H9 (cell line): ENCODE measurements at regions not wholly inside any gene's neighbourhood (a gene's known extent, or its start where the extent isn't known, plus 50 kb on each side); places are given as distances from the start of the nearest gene placed in this dataset.

ENCODE experiments used
- DNase-seq: peaks from one replicate; pipeline ENCODE4 v3.0.0-alpha.2; 2017
- H2AFZ ChIP-seq: one replicate; pipeline ENCODE4 v1.6.1; 2013; ENCODE audit warnings: mild to moderate bottlenecking, low read length, control low read depth, moderate library complexity
- H2AK5ac ChIP-seq: 2 replicates; pipeline ENCODE4 v1.6.1; 2013; ENCODE audit warnings: low read length, control low read depth, mixed read lengths; ENCODE audit not compliant: insufficient read length
- H2BK120ac ChIP-seq: one replicate; pipeline ENCODE4 v1.6.1; 2013; ENCODE audit warnings: low read depth, mild to moderate bottlenecking, low read length, control low read depth, inconsistent platforms; ENCODE audit not compliant: poor library complexity, severe bottlenecking
- H2BK12ac ChIP-seq: 2 replicates; pipeline ENCODE4 v1.6.1; 2013; ENCODE audit warnings: low read length, control low read depth, mixed read lengths, low read depth; ENCODE audit not compliant: insufficient read length
- H2BK15ac ChIP-seq: 2 replicates; pipeline ENCODE4 v1.6.1; 2013; ENCODE audit warnings: low read depth, low read length, control low read depth
- H2BK20ac ChIP-seq: one replicate; pipeline ENCODE4 v1.6.1; 2013; ENCODE audit warnings: low read depth, mild to moderate bottlenecking, low read length, control low read depth, inconsistent platforms; ENCODE audit not compliant: poor library complexity, severe bottlenecking
- H2BK5ac ChIP-seq: 2 replicates; pipeline ENCODE4 v1.6.1; 2013; ENCODE audit warnings: low read length, control low read depth, mixed read lengths; ENCODE audit not compliant: insufficient read length
- H3K14ac ChIP-seq: 2 replicates; pipeline ENCODE4 v1.6.1; 2013; ENCODE audit warnings: low read length, control low read depth; ENCODE audit not compliant: insufficient read depth
- H3K18ac ChIP-seq: 2 replicates; pipeline ENCODE4 v1.6.1; 2013; ENCODE audit warnings: low read depth, mild to moderate bottlenecking, mixed read lengths, low read length, control low read depth; ENCODE audit not compliant: insufficient read length
- H3K23ac ChIP-seq: 2 replicates; pipeline ENCODE4 v1.6.1; 2013; ENCODE audit warnings: low read length, control low read depth, mixed read lengths, low read depth; ENCODE audit not compliant: insufficient read length
- H3K23me2 ChIP-seq: 2 replicates; pipeline ENCODE4 v1.6.1; 2013; ENCODE audit warnings: low read depth, mild to moderate bottlenecking, mixed read lengths, low read length, control low read depth; ENCODE audit not compliant: insufficient read length, poor library complexity, severe bottlenecking
- H3K27ac ChIP-seq: 2 replicates; pipeline ENCODE4 v1.5.1; 2013; ENCODE audit warnings: low read length, control low read depth, mixed read lengths, low read depth; ENCODE audit not compliant: insufficient read length
- H3K27me3 ChIP-seq: 2 replicates; pipeline ENCODE4 v1.6.1; 2013; ENCODE audit warnings: low read length, control low read depth, inconsistent platforms; ENCODE audit not compliant: insufficient read depth
- H3K4ac ChIP-seq: 2 replicates; pipeline ENCODE4 v1.6.1; 2013; ENCODE audit warnings: low read depth, mild to moderate bottlenecking, control low read depth, inconsistent platforms, low read length, moderate library complexity
- H3K4me1 ChIP-seq: 2 replicates; pipeline ENCODE4 v1.6.1; 2013; ENCODE audit warnings: low read length, control low read depth, inconsistent platforms; ENCODE audit not compliant: insufficient read depth
- H3K4me2 ChIP-seq: 2 replicates; pipeline ENCODE4 v1.6.1; 2013; ENCODE audit warnings: low read length, control low read depth, mixed read lengths; ENCODE audit not compliant: insufficient read length, insufficient read depth
- H3K56ac ChIP-seq: 2 replicates; pipeline ENCODE4 v1.6.1; 2013; ENCODE audit warnings: low read depth, mild to moderate bottlenecking, mixed read lengths, low read length, control low read depth; ENCODE audit not compliant: insufficient read length
- H3K79me1 ChIP-seq: 2 replicates; pipeline ENCODE4 v1.6.1; 2013; ENCODE audit warnings: low read depth, mild to moderate bottlenecking, moderate library complexity, low read length, control low read depth, inconsistent platforms; ENCODE audit not compliant: insufficient read depth, poor library complexity, severe bottlenecking
- H3K79me2 ChIP-seq: 2 replicates; pipeline ENCODE4 v1.6.1; 2013; ENCODE audit warnings: low read length, control low read depth, inconsistent platforms; ENCODE audit not compliant: insufficient read depth
- H3K9ac ChIP-seq: 2 replicates; pipeline ENCODE4 v1.6.1; 2013; ENCODE audit warnings: low read length, control low read depth, mixed read lengths; ENCODE audit not compliant: insufficient read length; ENCODE audit errors: extremely low read depth
- H3K9me3 ChIP-seq: one replicate; pipeline ENCODE4 v1.6.1; 2013; ENCODE audit warnings: low read depth, low read length, inconsistent platforms; ENCODE audit not compliant: control insufficient read depth
- H3T11ph ChIP-seq: one replicate; pipeline ENCODE4 v1.6.1; 2013; ENCODE audit warnings: mild to moderate bottlenecking, low read length, control low read depth, inconsistent platforms
- H4K20me1 ChIP-seq: one replicate; pipeline ENCODE4 v1.6.1; 2013; ENCODE audit not compliant: control insufficient read depth, insufficient read length, insufficient read depth
- H4K5ac ChIP-seq: 2 replicates; pipeline ENCODE4 v1.6.1; 2013; ENCODE audit warnings: low read depth, mild to moderate bottlenecking, mixed read lengths, low read length, control low read depth; ENCODE audit not compliant: insufficient read length
- H4K8ac ChIP-seq: replicated peaks from 2 replicates; pipeline ENCODE4 v1.6.1; 2013; ENCODE audit warnings: low read length, control low read depth, mixed read lengths, low read depth; ENCODE audit not compliant: insufficient read length
- H4K91ac ChIP-seq: 2 replicates; pipeline ENCODE4 v1.6.1; 2013; ENCODE audit warnings: low read depth, mild to moderate bottlenecking, moderate library complexity, mixed read lengths, low read length, control low read depth; ENCODE audit not compliant: insufficient read length
- H3K27ac Mint-ChIP-seq, 3 experiments: 2 replicates in 2 of 3; 3 replicates in 1 of 3; pipeline ENCODE4 v1.8.0; 2020 to 2021; ENCODE audit warnings: mixed read lengths in 3 of 3, mild to moderate bottlenecking in 1 of 3, moderate library complexity in 1 of 3
- H3K27me3 Mint-ChIP-seq: 2 replicates; pipeline ENCODE4 v1.8.0; 2021; ENCODE audit warnings: low read depth, mild to moderate bottlenecking, moderate library complexity, mixed read lengths
- H3K36me3 Mint-ChIP-seq, 3 experiments: 2 replicates in 2 of 3; 3 replicates in 1 of 3; pipeline ENCODE4 v1.8.0; 2020 to 2021; ENCODE audit warnings: low read depth in 3 of 3, mixed read lengths in 3 of 3; ENCODE audit not compliant: insufficient read depth in 1 of 3
- H3K4me1 Mint-ChIP-seq, 2 experiments: 2 replicates each; pipeline ENCODE4 v1.8.0; 2020; ENCODE audit warnings: mixed read lengths in 2 of 2
- H3K4me3 Mint-ChIP-seq, 2 experiments: 2 replicates in 1 of 2; 3 replicates in 1 of 2; pipeline ENCODE4 v1.8.0; 2020 to 2021; ENCODE audit warnings: mild to moderate bottlenecking in 2 of 2, mixed read lengths in 2 of 2, moderate library complexity in 1 of 2
- H3K9me3 Mint-ChIP-seq, 2 experiments: 2 replicates in 1 of 2; 3 replicates in 1 of 2; pipeline ENCODE4 v1.8.0; 2020; ENCODE audit warnings: mild to moderate bottlenecking in 2 of 2, mixed read lengths in 2 of 2, moderate library complexity in 1 of 2
- CTCF ChIP-seq: fragments of 200-600 bp; sonication (generic); conservative IDR thresholded peaks from 3 replicates; pipeline ENCODE4 v1.8.0; 2021; ENCODE audit warnings: antibody characterized with exemption, mild to moderate bottlenecking
- WGBS: extraction: QIAGEN DNeasy Blood & Tissue Kit; methylation state at CpG from one replicate; pipeline ENCODE4 v1.1.7; 2013; ENCODE audit warnings: missing lambda C conversion rate, low lambda C conversion rate, mixed read lengths; ENCODE audit not compliant: insufficient read length; ENCODE audit errors: extremely low coverage; 5-methylcytosine and 5-hydroxymethylcytosine counted together

- Histone ChIP-seq H2AFZ (no peak overlapping the region), H4K20me1 (no peaks in the 10 kb centered on the region), H3K18ac (no peak overlapping the region), H2BK20ac (no peak overlapping the region), H2BK120ac (no peak overlapping the region), H3T11ph (no peak overlapping the region), H3K4me2 (no peak overlapping the region), H3K23ac (no peak overlapping the region), H3K9ac (no peak overlapping the region), H3K56ac (no peak overlapping the region), H3K9me3 (no peaks in the 10 kb centered on the region), H3K4me1 (no peaks in the 10 kb centered on the region), H3K23me2 (no peaks in the 10 kb centered on the region), H2BK5ac (no peak overlapping the region), H3K14ac (no peak overlapping the region), H4K5ac (no peak overlapping the region), H4K91ac (no peak overlapping the region), H2AK5ac (no peak overlapping the region), H3K79me1 (no peaks in the 10 kb centered on the region), H3K79me2 (no peaks in the 10 kb centered on the region), H3K27me3 (no peaks in the 10 kb centered on the region), H3K4ac (no peak overlapping the region), H3K27ac (no peak overlapping the region), H4K8ac (no peak overlapping the region), H2BK12ac (no peak overlapping the region), H2BK15ac (no peak overlapping the region)
- Mint-ChIP-seq H3K4me3 (no peak overlapping the region), H3K4me1 (no peaks in the 10 kb centered on the region), H3K9me3 (no peaks in the 10 kb centered on the region), H3K36me3 (no peaks in the 10 kb centered on the region), H3K27ac (0 out of 7 replicates have a peak overlapping the region, but pooled peaks of 1 of the 3 experiments have one; percentile 59), H3K27me3 (no peaks in the 10 kb centered on the region; the same call in none of the 2 replicates)
- no CpG with 5 or more reads among the region's 1 CpG for WGBS
- DNase-seq: no peak
- TF ChIP-seq CTCF: no peak
These were observed 71.8 kb upstream of the BCL2L14 start for GRCh38 chr12:11998944-11999315.
